ENCODE measurements at regions not wholly inside any gene's neighbourhood (a gene's known extent, or its start where the extent isn't known, plus 50 kb on each side); places are given as distances from the start of the nearest gene placed in this dataset.

GRCh38 chr5:68698025-68698940 lies 395.5 kb upstream of the SLC30A5 start:
- H3K27ac ChIP-seq (ENCODE audit: low read depth, low read length) = no peak overlapping the region
- 75 to 91% (median 82%) methylated on average over 4 of the region's 4 CpGs for WGBS, 3 donors

GRCh38 chr5:68699966-68700365 lies 393.8 kb upstream of the SLC30A5 start:
- 83 to 98% (median 96%) methylated on average over 2 of the region's 2 CpGs for WGBS, 3 donors
- H3K27ac ChIP-seq (ENCODE audit: low read depth, low read length) = no peak overlapping the region

- 65 to 92% (median 72%) methylated on average over 2 of the region's 2 CpGs for WGBS, 3 donors
- H3K27ac ChIP-seq (ENCODE audit: low read depth, low read length) = no peak overlapping the region
Measured at GRCh38 chr5:68707575-68707974, 386.2 kb upstream of the SLC30A5 start.

GRCh38 chr5:68708156-68708841 lies 385.5 kb upstream of the SLC30A5 start:
- no peak overlapping the region for H3K27ac ChIP-seq (ENCODE audit: low read depth, low read length)
- WGBS, 3 donors = 82 to 88% (median 85%) methylated on average over 7 of the region's 7 CpGs

- WGBS, 3 donors = 22 to 49% (median 43%) methylated on average over 1 of the region's 1 CpG
- H3K27ac ChIP-seq (ENCODE audit: low read depth, low read length) = no peak overlapping the region
Measured at GRCh38 chr5:68708842-68709170, 385.0 kb upstream of the SLC30A5 start.

- no peak overlapping the region for H3K27ac ChIP-seq (ENCODE audit: low read depth, low read length)
- 61 to 85% (median 75%) methylated on average over 2 of the region's 2 CpGs for WGBS, 3 donors
Measured at GRCh38 chr5:68709239-68709638, 384.6 kb upstream of the SLC30A5 start.

GRCh38 chr5:68710514-68710913 lies 383.3 kb upstream of the SLC30A5 start:
- H3K27ac ChIP-seq (ENCODE audit: low read depth, low read length) = no peak overlapping the region
- 65 to 89% (median 84%) methylated on average over 1 of the region's 1 CpG for WGBS, 3 donors

- H3K27ac ChIP-seq (ENCODE audit: low read depth, low read length) = no peak overlapping the region
- 67 to 74% (median 69%) methylated on average over 6 of the region's 6 CpGs for WGBS, 3 donors
Measured at GRCh38 chr5:68711293-68712200, 382.3 kb upstream of the SLC30A5 start.

- WGBS, 3 donors = 70 to 87% (median 83%) methylated on average over 6 of the region's 6 CpGs
- H3K27ac ChIP-seq (ENCODE audit: low read depth, low read length) = no peak overlapping the region
Measured at GRCh38 chr5:68714810-68715209, 379.0 kb upstream of the SLC30A5 start.

- 69 to 83% (median 76%) methylated on average over 6 of the region's 6 CpGs for WGBS, 3 donors
- H3K27ac ChIP-seq (ENCODE audit: low read depth, low read length) = no peak overlapping the region
Measured at GRCh38 chr5:68720884-68721610, 372.8 kb upstream of the SLC30A5 start.

- no peak overlapping the region for H3K27ac ChIP-seq (ENCODE audit: low read depth, low read length)
- 94 to 96% (median 96%) methylated on average over 7 of the region's 7 CpGs for WGBS, 3 donors
Measured at GRCh38 chr5:68722357-68722756, 371.5 kb upstream of the SLC30A5 start.

GRCh38 chr5:68725905-68726683 lies 367.7 kb upstream of the SLC30A5 start:
- WGBS, 3 donors = 73 to 76% (median 76%) methylated on average over 7 of the region's 7 CpGs
- H3K27ac ChIP-seq (ENCODE audit: low read depth, low read length) = no peak overlapping the region

GRCh38 chr5:68727931-68728330 lies 365.9 kb upstream of the SLC30A5 start:
- no peak overlapping the region for H3K27ac ChIP-seq (ENCODE audit: low read depth, low read length)
- WGBS, 3 donors = 82 to 97% (median 93%) methylated on average over 2 of the region's 2 CpGs

- H3K27ac ChIP-seq (ENCODE audit: low read depth, low read length) = no peak overlapping the region
- WGBS, 3 donors = 74 to 75% (median 74%) methylated on average over 4 of the region's 4 CpGs
Measured at GRCh38 chr5:68729678-68730077, 364.1 kb upstream of the SLC30A5 start.

- 38 to 41% (median 40%) methylated on average over 7 of the region's 7 CpGs for WGBS, 3 donors
Measured at GRCh38 chr5:68730220-68730978, 363.4 kb upstream of the SLC30A5 start.

GRCh38 chr5:68730979-68731654 lies 362.7 kb upstream of the SLC30A5 start:
- WGBS, 3 donors = 83 to 87% (median 84%) methylated on average over 3 of the region's 3 CpGs
- no peak overlapping the region for H3K27ac ChIP-seq (ENCODE audit: low read depth, low read length)

More at GRCh38 chr5:68730220-68730978, 363.4 kb upstream of the SLC30A5 start:
- no peak overlapping the region for H3K27ac ChIP-seq (ENCODE audit: low read depth, low read length)

Data from adipose tissue (tissue), 3 donors.